ENCODE measurements at regions not wholly inside any gene's neighbourhood (a gene's known extent, or its start where the extent isn't known, plus 50 kb on each side); places are given as distances from the start of the nearest gene placed in this dataset.
"Not testable (repeated sequence)": the region's sequence is repeated elsewhere in the genome, so short reads cannot be mapped to it uniquely, and the experiment has no call there.

GRCh38 chr2:198534756-198535155 is 730.4 kb downstream of the PLCL1 start:
- Mint-ChIP-seq H3K27ac (no peak overlapping the region), H3K9me3 (peaks cover 1% of the 10 kb centered on the region), H3K4me3 (no peak overlapping the region), H3K27me3 (no peaks in the 10 kb centered on the region), H3K4me1 (no peaks in the 10 kb centered on the region), H3K36me3 (no peaks in the 10 kb centered on the region)
- POLR2A ChIA-PET, result no interaction called here
- ATAC-seq (ENCODE audit: low read depth), result no peak
- no peak for DNase-seq

- ATAC-seq (ENCODE audit: low read depth), result no peak
- POLR2A ChIA-PET, result no interaction called here
- no peak for DNase-seq
- Mint-ChIP-seq H3K36me3 (no peaks in the 10 kb centered on the region), H3K27ac (no peak overlapping the region), H3K4me3 (no peak overlapping the region), H3K4me1 (no peaks in the 10 kb centered on the region), H3K27me3 (no peaks in the 10 kb centered on the region), H3K9me3 (no peaks in the 10 kb centered on the region)
Measured at GRCh38 chr2:198525211-198525969, 721.0 kb downstream of the PLCL1 start.

- Mint-ChIP-seq H3K4me1 (no peaks in the 10 kb centered on the region), H3K4me3 (no peak overlapping the region), H3K27me3 (no peaks in the 10 kb centered on the region), H3K36me3 (no peaks in the 10 kb centered on the region), H3K27ac (no peak overlapping the region), H3K9me3 (no peaks in the 10 kb centered on the region)
- POLR2A ChIA-PET, result no interaction called here
- ATAC-seq (ENCODE audit: low read depth), result no peak
- no peak for DNase-seq
Measured at GRCh38 chr2:198523710-198524109, 719.3 kb downstream of the PLCL1 start.

- Mint-ChIP-seq H3K4me1 (no peaks in the 10 kb centered on the region), H3K4me3 (no peak overlapping the region), H3K36me3 (no peaks in the 10 kb centered on the region), H3K9me3 (no peaks in the 10 kb centered on the region), H3K27ac (no peak overlapping the region), H3K27me3 (no peaks in the 10 kb centered on the region)
- DNase-seq (no peak), ATAC-seq (ENCODE audit: low read depth) (no peak)
- POLR2A ChIA-PET, result no interaction called here
Measured at GRCh38 chr2:198518935-198519334, 714.5 kb downstream of the PLCL1 start.

- no peak for DNase-seq
- Mint-ChIP-seq H3K4me3 (no peak overlapping the region), H3K27me3 (no peaks in the 10 kb centered on the region), H3K4me1 (no peaks in the 10 kb centered on the region), H3K36me3 (no peaks in the 10 kb centered on the region), H3K27ac (no peak overlapping the region), H3K9me3 (no peaks in the 10 kb centered on the region)
- POLR2A ChIA-PET, result no interaction called here
- no peak for ATAC-seq (ENCODE audit: low read depth)
Measured at GRCh38 chr2:198517976-198518375, 713.6 kb downstream of the PLCL1 start.

GRCh38 chr2:198508610-198509009 is 704.2 kb downstream of the PLCL1 start:
- H3K27ac Mint-ChIP-seq; DNase-seq; POLR2A ChIA-PET; H3K36me3 Mint-ChIP-seq; ATAC-seq (ENCODE audit: low read depth); H3K9me3 Mint-ChIP-seq; H3K4me3 Mint-ChIP-seq; H3K4me1 Mint-ChIP-seq; H3K27me3 Mint-ChIP-seq: not testable (repeated sequence)

GRCh38 chr2:198499539-198499938 is 695.1 kb downstream of the PLCL1 start:
- POLR2A ChIA-PET, result no interaction called here
- H3K27ac Mint-ChIP-seq, result no peak overlapping the region
- no peak overlapping the region for H3K4me3 Mint-ChIP-seq

GRCh38 chr2:198498516-198498915 is 694.1 kb downstream of the PLCL1 start:
- POLR2A ChIA-PET, result no interaction called here
- ATAC-seq (ENCODE audit: low read depth) (no peak), DNase-seq (no peak)
- Mint-ChIP-seq H3K27ac (no peak overlapping the region), H3K9me3 (no peaks in the 10 kb centered on the region), H3K4me3 (no peak overlapping the region), H3K27me3 (no peaks in the 10 kb centered on the region), H3K4me1 (no peaks in the 10 kb centered on the region), H3K36me3 (no peaks in the 10 kb centered on the region)

More at GRCh38 chr2:198499539-198499938, 695.1 kb downstream of the PLCL1 start:
- ATAC-seq (ENCODE audit: low read depth) (no peak), DNase-seq (no peak)
- Mint-ChIP-seq H3K4me1 (no peaks in the 10 kb centered on the region), H3K27me3 (no peaks in the 10 kb centered on the region), H3K36me3 (no peaks in the 10 kb centered on the region), H3K9me3 (no peaks in the 10 kb centered on the region)

GRCh38 chr2:198498048-198498447 is 693.7 kb downstream of the PLCL1 start:
- POLR2A ChIA-PET, result no interaction called here
- Mint-ChIP-seq H3K27ac (no peak overlapping the region), H3K4me3 (no peak overlapping the region), H3K27me3 (no peaks in the 10 kb centered on the region), H3K36me3 (no peaks in the 10 kb centered on the region), H3K9me3 (no peaks in the 10 kb centered on the region), H3K4me1 (no peaks in the 10 kb centered on the region)
- ATAC-seq (ENCODE audit: low read depth) (no peak), DNase-seq (no peak)

- ATAC-seq (ENCODE audit: low read depth), result no peak
- H3K4me1 Mint-ChIP-seq, result no peaks in the 10 kb centered on the region
- H3K9me3 Mint-ChIP-seq, result no peaks in the 10 kb centered on the region
- no peak overlapping the region for H3K4me3 Mint-ChIP-seq
- POLR2A ChIA-PET, result no interaction called here
- no peak overlapping the region for H3K27ac Mint-ChIP-seq
- no peak for DNase-seq
- H3K27me3 Mint-ChIP-seq, result no peaks in the 10 kb centered on the region
- no peaks in the 10 kb centered on the region for H3K36me3 Mint-ChIP-seq
Measured at GRCh38 chr2:198494931-198495330, 690.5 kb downstream of the PLCL1 start.

GRCh38 chr2:198490748-198491147 is 686.4 kb downstream of the PLCL1 start:
- DNase-seq, result no peak
- POLR2A ChIA-PET, result no interaction called here
- H3K9me3 Mint-ChIP-seq, result no peaks in the 10 kb centered on the region
- no peaks in the 10 kb centered on the region for H3K4me1 Mint-ChIP-seq
- H3K36me3 Mint-ChIP-seq, result no peaks in the 10 kb centered on the region
- H3K27ac Mint-ChIP-seq, result no peak overlapping the region
- no peak for ATAC-seq (ENCODE audit: low read depth)
- no peak overlapping the region for H3K4me3 Mint-ChIP-seq
- H3K27me3 Mint-ChIP-seq, result no peaks in the 10 kb centered on the region

- no peak overlapping the region for H3K27ac Mint-ChIP-seq
- H3K36me3 Mint-ChIP-seq, result no peaks in the 10 kb centered on the region
- ATAC-seq (ENCODE audit: low read depth), result no peak
- no peak for DNase-seq
- H3K4me1 Mint-ChIP-seq, result no peaks in the 10 kb centered on the region
- no peaks in the 10 kb centered on the region for H3K27me3 Mint-ChIP-seq
- no peak overlapping the region for H3K4me3 Mint-ChIP-seq
- POLR2A ChIA-PET, result no interaction called here
- no peaks in the 10 kb centered on the region for H3K9me3 Mint-ChIP-seq
Measured at GRCh38 chr2:198488964-198489363, 684.6 kb downstream of the PLCL1 start.

GRCh38 chr2:198483051-198483450 is 678.7 kb downstream of the PLCL1 start:
- no peaks in the 10 kb centered on the region for H3K27me3 Mint-ChIP-seq
- H3K4me3 Mint-ChIP-seq, result no peak overlapping the region
- H3K27ac Mint-ChIP-seq, result no peak overlapping the region
- H3K36me3 Mint-ChIP-seq, result no peaks in the 10 kb centered on the region
- no peaks in the 10 kb centered on the region for H3K4me1 Mint-ChIP-seq
- DNase-seq, result no peak
- no peaks in the 10 kb centered on the region for H3K9me3 Mint-ChIP-seq
- ATAC-seq (ENCODE audit: low read depth), result no peak
- POLR2A ChIA-PET, result no interaction called here

- Mint-ChIP-seq H3K36me3 (no peaks in the 10 kb centered on the region), H3K27ac (no peak overlapping the region), H3K9me3 (no peaks in the 10 kb centered on the region), H3K4me1 (no peaks in the 10 kb centered on the region), H3K27me3 (no peaks in the 10 kb centered on the region), H3K4me3 (no peak overlapping the region)
- POLR2A ChIA-PET, result no interaction called here
- ATAC-seq (ENCODE audit: low read depth) (no peak), DNase-seq (no peak)
Measured at GRCh38 chr2:198479065-198479464, 674.7 kb downstream of the PLCL1 start.

- H3K4me1 Mint-ChIP-seq, result no peaks in the 10 kb centered on the region
- H3K36me3 Mint-ChIP-seq, result no peaks in the 10 kb centered on the region
- no peaks in the 10 kb centered on the region for H3K27me3 Mint-ChIP-seq
- no peak for DNase-seq
- ATAC-seq (ENCODE audit: low read depth), result no peak
- no peak overlapping the region for H3K4me3 Mint-ChIP-seq
- H3K27ac Mint-ChIP-seq, result no peak overlapping the region
- H3K9me3 Mint-ChIP-seq, result no peaks in the 10 kb centered on the region
- POLR2A ChIA-PET, result no interaction called here
Measured at GRCh38 chr2:198478361-198478760, 674.0 kb downstream of the PLCL1 start.

All from activated naive CD8-positive, alpha-beta T cell treated with anti-CD3 and anti-CD28 coated beads, Interleukin-2, amount 10 ng/mL, durations not matched to agents 7 days and 5 days (primary cell).